Small intestine (tissue), 7 donors: ENCODE measurements at regions not wholly inside any gene's neighbourhood (a gene's known extent, or its start where the extent isn't known, plus 50 kb on each side); places are given as distances from the start of the nearest gene placed in this dataset.

Experiments
- DNase-seq, 2 donors: peaks; one replicate each; pipeline versions ENCODE4 v3.0.0 to v3.0.0-alpha.2; 2013
- FAIRE-seq: peaks from 2 replicates; lab custom pipeline; 2012; peaks lifted over from hg19 to GRCh38; lab: Jason Lieb, UNC
- H3K27ac ChIP-seq, 3 donors: one replicate each; pipeline ENCODE4 v1.5.1; 2013; ENCODE audit warnings: low read length in 2 of 3, mild to moderate bottlenecking in 2 of 3, control low read depth in 1 of 3, inconsistent platforms in 1 of 3, low read depth in 1 of 3, moderate library complexity in 1 of 3
- H3K27me3 ChIP-seq, 3 donors: one replicate each; pipeline ENCODE4 v1.6.1; 2013; ENCODE audit warnings: low read length in 3 of 3, inconsistent platforms in 1 of 3; ENCODE audit not compliant: control insufficient read depth in 3 of 3, insufficient read depth in 3 of 3
- H3K36me3 ChIP-seq, 3 donors: one replicate each; pipeline ENCODE4 v1.6.1; 2013; ENCODE audit warnings: low read length in 3 of 3, inconsistent platforms in 1 of 3, low read depth in 1 of 3, mild to moderate bottlenecking in 1 of 3, moderate library complexity in 1 of 3; ENCODE audit not compliant: control insufficient read depth in 3 of 3, insufficient read depth in 2 of 3
- H3K4me1 ChIP-seq, 3 donors: one replicate each; pipeline ENCODE4 v1.6.1; 2013; ENCODE audit warnings: low read length in 2 of 3, inconsistent platforms in 1 of 3, low read depth in 1 of 3, mild to moderate bottlenecking in 1 of 3, moderate library complexity in 1 of 3; ENCODE audit not compliant: control insufficient read depth in 3 of 3, insufficient read depth in 2 of 3
- H3K4me3 ChIP-seq, 3 donors: one replicate each; pipeline ENCODE4 v1.5.1; 2013; ENCODE audit warnings: low read length in 3 of 3, control low read depth in 1 of 3, inconsistent platforms in 1 of 3, low read depth in 1 of 3, mild to moderate bottlenecking in 1 of 3, moderate library complexity in 1 of 3
- H3K9me3 ChIP-seq, 2 donors: one replicate each; pipeline ENCODE4 v1.6.1; 2013; ENCODE audit warnings: low read depth in 1 of 2, low read length in 1 of 2; ENCODE audit not compliant: control insufficient read depth in 2 of 2, insufficient read depth in 1 of 2
- WGBS, 3 donors: extraction: QIAGEN DNeasy Blood & Tissue Kit; methylation state at CpG; one replicate each; pipeline ENCODE4 v1.1.7; 2013; 5-methylcytosine and 5-hydroxymethylcytosine counted together
- donor health status: healthy with polysubstance abuse.
- donor health status: control.
- donor health status: control.
- donor health status: Bipolar disorder and iron deficiency.
- donor health status: healthy.

DNA sequence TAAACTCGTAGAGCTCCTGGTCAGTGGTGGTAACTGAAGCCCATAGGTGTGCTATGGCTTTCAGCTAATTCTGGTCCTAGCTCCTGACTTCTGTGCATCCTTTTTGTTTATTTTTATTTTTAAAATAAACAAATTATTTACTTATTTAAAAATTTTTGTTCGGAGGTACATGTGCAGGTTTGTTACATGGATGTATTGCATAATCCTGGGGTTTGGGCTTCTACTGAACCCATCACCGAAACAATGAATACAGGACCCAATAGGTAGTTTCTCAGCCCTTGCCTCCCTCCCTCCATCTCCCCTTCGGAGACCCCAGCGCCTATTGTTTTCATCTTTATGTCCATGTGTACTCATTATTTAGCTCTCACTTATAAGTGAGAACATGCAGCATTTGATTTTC is 143.8 kb downstream of the URB2 start:
- 85 to 87% (median 85%) methylated on average over 5 of the region's 5 CpGs for WGBS, 3 donors
- Histone ChIP-seq H3K36me3 (no peaks in the 10 kb centered on the region), H3K27ac (no peak overlapping the region), H3K4me1 (no peaks in the 10 kb centered on the region), H3K27me3 (no peaks in the 10 kb centered on the region), H3K9me3 (no peaks in the 10 kb centered on the region), H3K4me3 (no peak overlapping the region)
- FAIRE-seq = no peak
- no peak for DNase-seq

DNA sequence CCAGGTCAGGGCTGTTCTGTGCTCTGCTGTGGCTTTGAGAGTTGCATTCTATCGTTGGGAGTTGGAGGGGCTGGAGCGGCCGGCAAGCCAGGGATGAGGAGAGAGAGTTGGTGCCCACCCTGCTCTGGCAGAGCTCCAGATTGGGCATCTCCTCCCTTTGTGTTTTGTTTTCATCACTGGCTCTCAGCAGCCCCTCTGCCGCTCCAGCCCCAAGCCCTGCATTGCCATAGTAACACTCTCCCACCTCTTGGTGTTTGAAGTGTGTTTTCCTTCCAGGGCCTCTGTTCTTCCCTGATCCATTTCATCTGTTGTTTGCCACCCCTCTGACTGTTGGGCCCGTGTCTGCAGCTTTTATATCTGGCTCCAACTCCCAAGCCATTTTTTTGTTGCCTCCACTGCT is 152.7 kb downstream of the URB2 start:
- FAIRE-seq = no peak
- WGBS, 3 donors = 57 to 77% (median 75%) methylated on average over 5 of the region's 5 CpGs

DNA sequence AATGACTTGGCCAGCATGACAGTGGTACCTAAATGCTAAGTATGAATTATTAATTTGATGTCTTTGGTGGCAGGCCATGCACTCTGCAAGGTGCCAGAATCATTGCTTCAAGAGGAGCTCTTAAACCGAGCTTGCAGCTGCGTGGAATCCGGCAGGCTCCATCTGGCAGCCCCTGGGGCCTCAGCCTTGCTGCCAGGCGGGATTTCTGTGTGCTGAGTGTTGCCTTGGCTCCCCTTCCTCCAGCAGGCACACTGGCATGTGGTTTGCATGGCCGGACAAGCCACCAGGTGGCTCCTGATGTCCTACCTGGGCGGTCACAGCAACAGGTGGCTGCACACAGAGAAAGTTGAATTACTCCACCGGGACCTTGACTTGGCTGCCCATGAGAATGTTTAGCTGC is 155.4 kb downstream of the URB2 start:
- Histone ChIP-seq H3K4me1 (no peaks in the 10 kb centered on the region), H3K27me3 (peaks cover 0 to 4% (median 0%) of the 10 kb centered on the region in 3 donors), H3K36me3 (no peaks in the 10 kb centered on the region), H3K9me3 (peaks cover 0 to 9% of the 10 kb centered on the region in 2 donors), H3K27ac (no peak overlapping the region), H3K4me3 (no peak overlapping the region)
- FAIRE-seq (no peak), DNase-seq (peak; percentile 23 to 47)
- 31 to 55% (median 46%) methylated on average over 7 of the region's 7 CpGs for WGBS, 3 donors

More for the DNA sequence above, 152.7 kb downstream of the URB2 start:
- Histone ChIP-seq H3K27ac (no peak overlapping the region), H3K36me3 (no peaks in the 10 kb centered on the region), H3K27me3 (peaks cover 0 to 4% (median 0%) of the 10 kb centered on the region in 3 donors), H3K4me3 (no peak overlapping the region), H3K9me3 (peaks cover 0 to 9% of the 10 kb centered on the region in 2 donors), H3K4me1 (no peaks in the 10 kb centered on the region)
- no peak for DNase-seq

DNA sequence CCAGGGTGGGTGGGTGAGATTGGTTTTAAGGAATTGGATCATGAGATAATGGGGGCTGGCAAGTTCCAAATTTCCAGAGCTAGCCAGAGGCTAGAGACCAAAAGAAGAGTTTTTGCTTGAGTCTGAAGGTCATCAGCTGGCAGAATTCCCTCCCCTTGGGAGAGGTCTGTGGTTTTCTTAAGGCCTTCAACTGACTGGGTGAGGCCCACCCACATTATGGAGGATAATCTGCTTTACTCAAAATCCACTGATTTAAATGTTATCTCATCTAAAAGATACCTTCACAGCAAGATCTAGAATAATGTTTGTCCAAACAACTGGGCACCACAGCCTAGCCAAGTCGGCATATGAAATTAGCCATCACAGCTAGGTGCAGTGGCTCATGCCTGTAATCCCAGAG is 156.4 kb downstream of the URB2 start:
- H3K36me3 ChIP-seq = no peaks in the 10 kb centered on the region
- H3K27ac ChIP-seq = no peak overlapping the region
- H3K4me1 ChIP-seq = no peaks in the 10 kb centered on the region
- FAIRE-seq (no peak), DNase-seq (no peak)
- no peak overlapping the region for H3K4me3 ChIP-seq
- H3K9me3 ChIP-seq = peaks cover 0 to 12% of the 10 kb centered on the region in 2 donors
- 87 to 90% (median 88%) methylated on average over 1 of the region's 1 CpG for WGBS, 3 donors
- H3K27me3 ChIP-seq = peaks cover 0 to 4% (median 0%) of the 10 kb centered on the region in 3 donors

DNA sequence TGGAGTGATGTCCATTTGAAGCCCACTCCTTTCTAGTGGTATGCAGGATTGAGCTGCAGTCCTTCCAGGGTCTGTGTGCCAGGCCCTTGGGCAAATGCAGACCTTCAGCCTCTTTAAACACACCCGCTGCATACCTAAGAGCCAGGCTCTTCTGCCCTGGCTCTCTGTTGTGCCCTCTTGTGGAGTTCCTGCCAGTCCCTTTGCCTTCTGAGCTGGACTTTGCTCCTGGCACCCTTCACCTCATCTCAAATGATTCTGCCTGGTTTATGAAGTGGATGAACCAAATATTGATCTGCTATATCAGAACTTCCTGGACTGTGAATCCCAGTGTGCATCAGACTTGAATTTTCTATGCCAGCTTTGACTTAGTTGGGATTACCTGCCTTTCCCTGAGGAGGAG is 158.8 kb downstream of the URB2 start:
- no peak overlapping the region for H3K4me3 ChIP-seq
- no peak for FAIRE-seq
- peaks cover 0 to 11% of the 10 kb centered on the region in 2 donors for H3K9me3 ChIP-seq
- WGBS, 3 donors = 44 to 79% (median 58%) methylated on average over 1 of the region's 1 CpG
- H3K27ac ChIP-seq = no peak overlapping the region
- H3K27me3 ChIP-seq = no peaks in the 10 kb centered on the region
- peak in 1 of 2 donors; percentile 76 for DNase-seq
- H3K36me3 ChIP-seq = no peaks in the 10 kb centered on the region
- no peaks in the 10 kb centered on the region for H3K4me1 ChIP-seq

DNA sequence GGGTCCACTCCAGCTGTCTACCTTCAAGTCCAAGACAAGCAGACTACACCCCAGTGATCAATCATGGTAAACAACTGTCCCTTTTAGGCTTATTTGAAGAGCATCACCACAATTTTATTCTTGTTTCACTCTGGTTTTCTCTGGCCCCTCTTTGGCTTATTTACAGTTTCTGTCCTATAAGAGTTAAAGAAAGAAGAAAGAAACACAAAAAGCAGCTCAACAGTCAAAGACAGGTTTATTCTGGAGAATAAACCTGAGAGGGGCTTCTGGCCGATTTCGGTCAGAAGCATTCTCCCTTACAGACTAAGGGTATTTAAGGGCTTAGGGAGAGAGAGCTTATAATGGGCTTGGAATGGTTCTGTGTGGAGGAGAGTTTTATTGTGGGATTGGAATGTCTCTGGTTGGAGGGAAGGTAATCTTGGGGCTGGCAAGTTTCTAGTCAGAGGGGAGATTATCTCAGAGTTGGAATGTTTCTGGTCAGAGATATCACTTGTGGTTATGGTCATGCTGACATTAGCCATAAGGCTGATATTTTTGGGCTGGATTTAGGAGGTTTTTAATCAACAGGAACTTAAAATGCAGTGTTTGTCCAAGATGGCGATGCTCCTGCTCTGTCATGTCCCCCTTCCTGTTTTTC is 161.0 kb downstream of the URB2 start:
- Histone ChIP-seq H3K36me3 (no peaks in the 10 kb centered on the region), H3K9me3 (peaks cover 0 to 9% of the 10 kb centered on the region in 2 donors), H3K27ac (no peak overlapping the region), H3K4me3 (no peak overlapping the region), H3K4me1 (no peaks in the 10 kb centered on the region), H3K27me3 (no peaks in the 10 kb centered on the region)
- WGBS, 3 donors = 94 to 99% (median 97%) methylated on average over 3 of the region's 3 CpGs
- DNase-seq (no peak), FAIRE-seq (no peak)

DNA sequence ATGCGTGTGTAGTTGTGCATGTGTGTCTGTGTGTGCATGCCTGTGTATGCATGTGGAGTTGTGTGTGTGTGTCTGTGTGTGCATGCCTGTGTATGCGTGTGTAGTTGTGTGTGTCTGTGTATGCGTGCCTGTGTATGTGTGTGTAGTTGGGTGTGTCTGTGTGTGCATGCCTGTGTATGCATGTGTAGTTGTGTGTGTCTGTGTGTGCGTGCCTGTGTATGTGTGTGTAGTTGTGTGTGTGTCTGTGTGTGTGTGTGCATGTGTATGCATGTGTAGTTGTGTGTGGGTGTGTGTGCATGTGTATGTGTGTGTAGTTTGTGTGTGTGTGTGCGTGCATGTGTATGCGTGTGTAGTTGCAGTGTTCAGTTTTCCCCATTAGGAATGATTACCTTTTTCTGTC is 162.0 kb downstream of the URB2 start:
- Histone ChIP-seq H3K4me3 (no peak overlapping the region), H3K36me3 (no peaks in the 10 kb centered on the region), H3K27me3 (no peaks in the 10 kb centered on the region), H3K27ac (no peak overlapping the region), H3K4me1 (no peaks in the 10 kb centered on the region), H3K9me3 (peaks cover 0 to 9% of the 10 kb centered on the region in 2 donors)
- DNase-seq (no peak), FAIRE-seq (no peak)
- 90 to 97% (median 94%) methylated on average over 6 of the region's 6 CpGs for WGBS, 3 donors

DNA sequence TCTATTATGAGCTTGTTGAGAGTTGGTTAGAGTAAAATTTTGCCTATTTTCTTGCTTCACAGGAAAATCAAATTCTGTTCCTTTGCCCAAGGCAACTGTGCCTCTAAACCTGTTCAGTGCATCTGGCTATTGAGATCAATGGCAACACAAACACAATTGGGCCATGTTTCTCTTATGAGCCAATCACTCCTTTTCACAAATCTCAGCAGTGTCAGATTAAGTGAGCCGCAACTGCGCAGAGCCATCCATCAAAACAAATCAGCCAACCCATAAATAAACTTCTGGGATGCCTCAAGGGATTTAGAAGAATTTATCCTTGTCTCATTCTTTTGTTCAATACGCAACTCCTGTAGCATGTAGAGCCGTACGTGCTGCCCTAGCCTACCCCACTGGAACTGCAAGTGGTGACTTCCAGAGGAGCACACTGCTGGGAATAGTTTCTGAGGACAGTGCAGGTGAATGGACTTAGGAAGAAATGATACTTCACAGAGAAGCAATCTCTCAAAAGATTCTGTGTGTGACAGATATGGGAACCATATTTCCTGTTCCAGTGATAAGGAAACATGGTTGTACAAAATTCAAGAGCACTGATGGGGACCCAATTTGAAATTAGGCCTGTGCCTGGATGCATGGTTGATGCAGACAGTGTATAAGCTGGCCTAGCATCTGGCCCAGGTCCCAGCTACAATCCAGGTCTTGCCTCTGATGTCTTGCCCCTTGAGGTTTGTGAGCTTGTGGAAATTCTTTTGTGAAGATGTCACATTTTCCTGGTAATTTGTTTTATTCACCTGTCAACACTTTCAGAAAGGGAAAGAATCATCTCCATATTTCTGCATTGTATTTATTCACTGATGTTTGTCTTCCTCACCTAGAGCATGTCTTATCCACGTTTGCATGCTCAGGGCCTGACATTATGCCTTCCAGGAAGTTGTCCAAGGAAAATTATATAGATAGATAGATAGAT is 166.2 kb downstream of the URB2 start:
- Histone ChIP-seq H3K9me3 (peaks cover 0 to 3% of the 10 kb centered on the region in 2 donors), H3K4me1 (no peaks in the 10 kb centered on the region), H3K36me3 (no peaks in the 10 kb centered on the region), H3K27me3 (no peaks in the 10 kb centered on the region), H3K4me3 (no peak overlapping the region), H3K27ac (no peak overlapping the region)
- FAIRE-seq = no peak
- DNase-seq = no peak
- 82 to 88% (median 85%) methylated on average over 6 of the region's 6 CpGs for WGBS, 3 donors
